ENCODE measurements at regions not wholly inside any gene's neighbourhood (a gene's known extent, or its start where the extent isn't known, plus 50 kb on each side); places are given as distances from the start of the nearest gene placed in this dataset.
"Not testable (repeated sequence)": the region's sequence is repeated elsewhere in the genome, so short reads cannot be mapped to it uniquely, and the experiment has no call there.

- DNase-seq (ENCODE audit: low spot score): no peak
Measured at GRCh38 chr3:147237991-147238390, 168.4 kb downstream of the ZIC4 start.

- DNase-seq (ENCODE audit: low spot score): not testable (repeated sequence)
Measured at GRCh38 chr3:147231980-147232379, 174.4 kb downstream of the ZIC4 start.

GRCh38 chr3:147231111-147231510 is 175.2 kb downstream of the ZIC4 start:
- no peak for DNase-seq (ENCODE audit: low spot score)

- no peak for DNase-seq (ENCODE audit: low spot score)
Measured at GRCh38 chr3:147222291-147222690, 184.1 kb downstream of the ZIC4 start.

- no peak for DNase-seq (ENCODE audit: low spot score)
Measured at GRCh38 chr3:147218965-147219364, 187.4 kb downstream of the ZIC4 start.

GRCh38 chr3:147216143-147216673 is 190.1 kb downstream of the ZIC4 start:
- no peak for DNase-seq (ENCODE audit: low spot score)

- no peak for DNase-seq (ENCODE audit: low spot score)
Measured at GRCh38 chr3:147215660-147216059, 190.7 kb downstream of the ZIC4 start.

- no peak for DNase-seq (ENCODE audit: low spot score)
Measured at GRCh38 chr3:147213633-147214032, 192.7 kb downstream of the ZIC4 start.

- DNase-seq (ENCODE audit: low spot score): no peak
Measured at GRCh38 chr3:147210676-147211075, 195.7 kb downstream of the ZIC4 start.

- DNase-seq (ENCODE audit: low spot score): no peak
Measured at GRCh38 chr3:147201086-147201485, 205.3 kb downstream of the ZIC4 start.

GRCh38 chr3:147200545-147200944 is 205.8 kb downstream of the ZIC4 start:
- no peak for DNase-seq (ENCODE audit: low spot score)

- DNase-seq (ENCODE audit: low spot score): no peak
Measured at GRCh38 chr3:147197739-147198138, 208.6 kb downstream of the ZIC4 start.

- no peak for DNase-seq (ENCODE audit: low spot score)
Measured at GRCh38 chr3:147195887-147196286, 210.5 kb downstream of the ZIC4 start.

GRCh38 chr3:147191795-147192385 is 214.5 kb downstream of the ZIC4 start:
- DNase-seq (ENCODE audit: low spot score): peak; percentile 63

GRCh38 chr3:147189016-147189415 is 217.3 kb downstream of the ZIC4 start:
- no peak for DNase-seq (ENCODE audit: low spot score)

- no peak for DNase-seq (ENCODE audit: low spot score)
Measured at GRCh38 chr3:147187687-147188086, 218.7 kb downstream of the ZIC4 start.

GRCh38 chr3:147185781-147186180 is 220.6 kb downstream of the ZIC4 start:
- DNase-seq (ENCODE audit: low spot score): no peak

GRCh38 chr3:147184794-147185193 is 221.5 kb downstream of the ZIC4 start:
- DNase-seq (ENCODE audit: low spot score): no peak

GRCh38 chr3:147173257-147173656 is 233.1 kb downstream of the ZIC4 start:
- DNase-seq (ENCODE audit: low spot score): no peak

GRCh38 chr3:147162743-147163142 is 243.6 kb downstream of the ZIC4 start:
- DNase-seq (ENCODE audit: low spot score): no peak

- no peak for DNase-seq (ENCODE audit: low spot score)
Measured at GRCh38 chr3:147161833-147162232, 244.5 kb downstream of the ZIC4 start.

- no peak for DNase-seq (ENCODE audit: low spot score)
Measured at GRCh38 chr3:147160984-147161383, 245.4 kb downstream of the ZIC4 start.

GRCh38 chr3:147159141-147159540 is 247.2 kb downstream of the ZIC4 start:
- no peak for DNase-seq (ENCODE audit: low spot score)

- no peak for DNase-seq (ENCODE audit: low spot score)
Measured at GRCh38 chr3:147157631-147158030, 248.7 kb downstream of the ZIC4 start.

Data from RKO (cell line).